Neural cell (in vitro differentiated cells): ENCODE measurements at regions not wholly inside any gene's neighbourhood (a gene's known extent, or its start where the extent isn't known, plus 50 kb on each side); places are given as distances from the start of the nearest gene placed in this dataset.

ENCODE experiments used
- H2AFZ ChIP-seq: fragments of 200-600, 300-800 bp; sonication (generic), shearing (Covaris generic); 2 replicates; pipeline ENCODE4 v1.6.0; 2014; ENCODE audit warnings: low read depth, mild to moderate bottlenecking, antibody characterized with exemption, low read length, moderate library complexity
- H3F3A ChIP-seq: fragments of 200-600 bp; shearing (Covaris generic); 2 replicates; pipeline ENCODE4 v1.6.1; 2016; ENCODE audit warnings: mild to moderate bottlenecking, moderate library complexity, mixed read lengths, antibody characterized with exemption, low read length; ENCODE audit not compliant: insufficient read depth, poor library complexity, severe bottlenecking
- H3K27ac ChIP-seq: fragments of 200-600, 300-800 bp; sonication (generic), shearing (Covaris generic); 2 replicates; pipeline ENCODE4 v1.5.1; 2014; ENCODE audit warnings: mild to moderate bottlenecking, low read length, moderate library complexity
- H3K27me3 ChIP-seq: fragments of 300-800, 200-600 bp; sonication (generic), shearing (Covaris generic); 2 replicates; pipeline ENCODE4 v1.6.0; 2014; ENCODE audit warnings: mild to moderate bottlenecking, low read depth, low read length, moderate library complexity; ENCODE audit not compliant: insufficient read depth
- H3K36me3 ChIP-seq: fragments of 300-800, 200-600 bp; sonication (generic), shearing (Covaris generic); 2 replicates; pipeline ENCODE4 v1.5.1; 2014; ENCODE audit warnings: mild to moderate bottlenecking, antibody characterized with exemption, low read length, moderate library complexity; ENCODE audit not compliant: insufficient read depth
- H3K4me2 ChIP-seq: fragments of 300-800, 200-600 bp; sonication (generic), shearing (Covaris generic); 2 replicates; pipeline ENCODE4 v1.6.0; 2014; ENCODE audit warnings: mild to moderate bottlenecking, low read length
- H3K4me3 ChIP-seq: fragments of 300-800, 200-600 bp; sonication (generic), shearing (Covaris generic); 2 replicates; pipeline ENCODE4 v1.5.1; 2014; ENCODE audit warnings: mild to moderate bottlenecking, low read length, moderate library complexity
- H3K79me2 ChIP-seq: fragments of 200-600 bp; shearing (Covaris generic); replicated peaks from 2 replicates; pipeline ENCODE4 v1.6.0; 2014; ENCODE audit warnings: mild to moderate bottlenecking, low read length, moderate library complexity; ENCODE audit not compliant: insufficient read depth
- H3K9ac ChIP-seq: fragments of 300-800, 200-600 bp; sonication (generic), shearing (Covaris generic); 2 replicates; pipeline ENCODE4 v1.6.1; 2016; ENCODE audit warnings: mild to moderate bottlenecking, low read length, mixed read lengths
- H3K9me2 ChIP-seq: fragments of 200-600 bp; shearing (Covaris generic); 2 replicates; pipeline ENCODE4 v1.6.1; 2016; ENCODE audit warnings: mild to moderate bottlenecking, low read length, mixed read lengths; ENCODE audit not compliant: insufficient read depth
- H3K9me3 ChIP-seq: fragments of 200-600, 300-800 bp; sonication (generic), shearing (Covaris generic); 2 replicates; pipeline ENCODE4 v1.6.1; 2016; ENCODE audit warnings: mild to moderate bottlenecking, mixed run types, low read length, moderate library complexity, mixed read lengths
- H4K20me1 ChIP-seq: fragments of 200-600 bp; shearing (Covaris generic); 2 replicates; pipeline ENCODE4 v1.6.1; 2016; ENCODE audit warnings: mild to moderate bottlenecking, mixed run types; ENCODE audit not compliant: insufficient read depth
- CTCF ChIP-seq: fragments of 450-650 bp; IDR thresholded peaks from 2 replicates; pipeline ENCODE4 v1.5.1; 2014; ENCODE audit warnings: antibody characterized with exemption, mild to moderate bottlenecking, moderate library complexity; ENCODE audit not compliant: poor library complexity, severe bottlenecking
- EP300 ChIP-seq: fragments of 450-650 bp; conservative IDR thresholded peaks from 2 replicates; pipeline ENCODE4 v1.6.1; 2014; ENCODE audit warnings: antibody characterized with exemption, mild to moderate bottlenecking, moderate library complexity; ENCODE audit not compliant: poor library complexity, severe bottlenecking
- EZH2 ChIP-seq: fragments of 200-600, 300-800 bp; shearing (Covaris generic), sonication (generic); IDR thresholded peaks from 2 replicates; pipeline ENCODE4 v1.6.1; 2014; ENCODE audit warnings: antibody characterized with exemption, low read length, borderline replicate concordance, mild to moderate bottlenecking; ENCODE audit not compliant: insufficient read depth, poor library complexity, severe bottlenecking
- MXI1 ChIP-seq: fragments of 450-650 bp; conservative IDR thresholded peaks from 2 replicates; pipeline ENCODE4 v1.6.1; 2014; ENCODE audit warnings: antibody characterized with exemption, mild to moderate bottlenecking; ENCODE audit not compliant: poor library complexity, severe bottlenecking
- POLR2AphosphoS5 ChIP-seq: IDR thresholded peaks from 2 replicates; pipeline ENCODE4 v1.6.1; 2012
- RAD21 ChIP-seq: fragments of 450-650 bp; conservative IDR thresholded peaks from 2 replicates; pipeline ENCODE4 v1.6.1; 2014; ENCODE audit warnings: antibody characterized with exemption, mild to moderate bottlenecking, moderate library complexity
- SMC3 ChIP-seq: fragments of 450-650 bp; conservative IDR thresholded peaks from 2 replicates; pipeline ENCODE4 v1.6.1; 2014; ENCODE audit warnings: antibody characterized with exemption, mild to moderate bottlenecking, moderate library complexity; ENCODE audit not compliant: poor library complexity
- TAF1 ChIP-seq: IDR thresholded peaks from 2 replicates; pipeline ENCODE4 v1.6.1; 2012; ENCODE audit warnings: low read depth
- TF ChIP-seq, protein P1 (sequence below): IDR thresholded peaks from 2 replicates; pipeline ENCODE4 v1.6.1; 2012; ENCODE audit warnings: borderline replicate concordance

- TF ChIP-seq SMC3 (no peak), EZH2 (no peak), POLR2AphosphoS5 (no peak), EP300 (no peak), CTCF (no peak), RAD21 (no peak), TAF1 (no peak), MXI1 (no peak)
- TF ChIP-seq, protein P1, sequence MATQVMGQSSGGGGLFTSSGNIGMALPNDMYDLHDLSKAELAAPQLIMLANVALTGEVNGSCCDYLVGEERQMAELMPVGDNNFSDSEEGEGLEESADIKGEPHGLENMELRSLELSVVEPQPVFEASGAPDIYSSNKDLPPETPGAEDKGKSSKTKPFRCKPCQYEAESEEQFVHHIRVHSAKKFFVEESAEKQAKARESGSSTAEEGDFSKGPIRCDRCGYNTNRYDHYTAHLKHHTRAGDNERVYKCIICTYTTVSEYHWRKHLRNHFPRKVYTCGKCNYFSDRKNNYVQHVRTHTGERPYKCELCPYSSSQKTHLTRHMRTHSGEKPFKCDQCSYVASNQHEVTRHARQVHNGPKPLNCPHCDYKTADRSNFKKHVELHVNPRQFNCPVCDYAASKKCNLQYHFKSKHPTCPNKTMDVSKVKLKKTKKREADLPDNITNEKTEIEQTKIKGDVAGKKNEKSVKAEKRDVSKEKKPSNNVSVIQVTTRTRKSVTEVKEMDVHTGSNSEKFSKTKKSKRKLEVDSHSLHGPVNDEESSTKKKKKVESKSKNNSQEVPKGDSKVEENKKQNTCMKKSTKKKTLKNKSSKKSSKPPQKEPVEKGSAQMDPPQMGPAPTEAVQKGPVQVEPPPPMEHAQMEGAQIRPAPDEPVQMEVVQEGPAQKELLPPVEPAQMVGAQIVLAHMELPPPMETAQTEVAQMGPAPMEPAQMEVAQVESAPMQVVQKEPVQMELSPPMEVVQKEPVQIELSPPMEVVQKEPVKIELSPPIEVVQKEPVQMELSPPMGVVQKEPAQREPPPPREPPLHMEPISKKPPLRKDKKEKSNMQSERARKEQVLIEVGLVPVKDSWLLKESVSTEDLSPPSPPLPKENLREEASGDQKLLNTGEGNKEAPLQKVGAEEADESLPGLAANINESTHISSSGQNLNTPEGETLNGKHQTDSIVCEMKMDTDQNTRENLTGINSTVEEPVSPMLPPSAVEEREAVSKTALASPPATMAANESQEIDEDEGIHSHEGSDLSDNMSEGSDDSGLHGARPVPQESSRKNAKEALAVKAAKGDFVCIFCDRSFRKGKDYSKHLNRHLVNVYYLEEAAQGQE: no peak
- no peaks in the 10 kb centered on the region for H3K36me3 ChIP-seq
- H3K9me2 ChIP-seq: no peaks in the 10 kb centered on the region
- no peaks in the 10 kb centered on the region for H3F3A ChIP-seq
- H3K4me3 ChIP-seq: no peak overlapping the region
- no peak overlapping the region for H3K4me2 ChIP-seq
- no peaks in the 10 kb centered on the region for H3K9me3 ChIP-seq
- no peak overlapping the region for H3K9ac ChIP-seq
- H2AFZ ChIP-seq: no peak overlapping the region
- H4K20me1 ChIP-seq: no peaks in the 10 kb centered on the region
- no peaks in the 10 kb centered on the region for H3K27me3 ChIP-seq
- H3K27ac ChIP-seq: no peak overlapping the region
- no peaks in the 10 kb centered on the region for H3K79me2 ChIP-seq
Measured at GRCh38 chr4:121269001-121269400, 104.9 kb upstream of the TNIP3 start.

DNA sequence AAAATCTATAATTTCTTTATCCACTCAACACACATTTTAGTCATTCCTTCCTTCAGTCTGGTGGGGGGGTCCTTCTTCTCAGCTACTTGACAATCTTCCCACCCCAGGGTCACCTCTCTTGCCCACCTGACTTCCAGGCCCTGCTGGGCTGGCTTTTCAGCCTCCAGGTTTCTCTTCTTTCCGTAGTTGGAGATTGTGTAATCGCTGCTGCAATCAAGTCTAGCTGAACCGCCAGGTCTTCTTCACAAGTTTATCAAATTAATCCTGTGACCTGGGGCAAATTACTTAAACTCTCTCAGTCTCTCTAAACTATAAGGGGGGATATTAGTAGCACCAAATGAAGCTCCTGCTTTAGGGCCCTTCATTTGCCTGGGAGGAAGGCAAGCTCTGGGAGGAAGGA, 102.9 kb upstream of the TNIP3 start:
- no peak overlapping the region for H3K9ac ChIP-seq
- H3K4me2 ChIP-seq: no peak overlapping the region
- no peak overlapping the region for H3K4me3 ChIP-seq
- H2AFZ ChIP-seq: no peak overlapping the region
- TF ChIP-seq EP300 (no peak), MXI1 (no peak), RAD21 (no peak), CTCF (no peak), TAF1 (no peak)
- TF ChIP-seq, protein P1: no peak
- no peak overlapping the region for H3K27ac ChIP-seq
- no peaks in the 10 kb centered on the region for H4K20me1 ChIP-seq
- H3K9me3 ChIP-seq: no peaks in the 10 kb centered on the region
- no peaks in the 10 kb centered on the region for H3K9me2 ChIP-seq
- H3F3A ChIP-seq: no peaks in the 10 kb centered on the region
- no peaks in the 10 kb centered on the region for H3K79me2 ChIP-seq
- H3K27me3 ChIP-seq: no peaks in the 10 kb centered on the region
- no peaks in the 10 kb centered on the region for H3K36me3 ChIP-seq
